ENCODE measurements at regions not wholly inside any gene's neighbourhood (a gene's known extent, or its start where the extent isn't known, plus 50 kb on each side); places are given as distances from the start of the nearest gene placed in this dataset.

GRCh38 chr2:14336759-14337382 lies 295.6 kb upstream of the LRATD1 start:
- DNase-seq (ENCODE audit: low read depth in 3 of 3), result no peak

DNA sequence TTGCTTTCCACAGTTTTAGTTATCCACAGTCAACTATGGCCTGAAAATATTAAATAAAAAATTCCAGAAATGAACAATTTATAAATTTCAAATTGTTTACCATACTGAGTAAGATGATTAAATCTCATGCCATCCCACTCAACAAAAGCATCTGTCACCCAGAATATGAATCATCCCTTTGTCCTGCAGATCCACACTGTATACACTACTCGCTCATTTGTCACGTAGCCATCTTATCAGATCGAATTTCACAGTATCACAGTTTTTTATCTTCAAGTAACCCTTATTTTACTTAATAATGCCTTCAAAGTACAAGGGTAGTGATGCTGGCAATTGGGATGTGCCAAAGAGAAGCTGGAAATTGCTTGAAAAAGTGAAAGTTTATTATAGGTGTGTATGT lies 291.8 kb upstream of the LRATD1 start:
- no peak for DNase-seq (ENCODE audit: low read depth in 3 of 3)

- DNase-seq (ENCODE audit: low read depth in 3 of 3), result no peak
Observed at GRCh38 chr2:14342313-14342712, 290.2 kb upstream of the LRATD1 start.

DNA sequence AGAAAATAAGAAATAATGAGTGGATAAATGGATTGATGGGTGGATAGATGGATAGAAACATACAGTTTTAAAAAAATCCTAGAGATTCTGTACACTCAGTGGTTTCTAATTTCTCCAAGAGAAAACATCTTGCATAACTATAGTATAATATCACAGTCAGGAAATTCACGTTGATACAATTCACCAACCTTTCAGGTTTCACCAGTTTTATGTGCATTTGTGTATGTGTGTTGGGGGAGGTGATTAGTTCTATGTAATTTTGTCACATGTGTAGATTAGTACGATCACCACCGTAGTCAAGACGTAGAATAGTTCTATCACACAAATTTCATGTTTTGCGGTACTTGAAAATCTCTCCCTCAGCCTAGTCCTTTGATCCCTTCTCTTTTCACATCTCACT lies 288.2 kb upstream of the LRATD1 start:
- no peak for DNase-seq (ENCODE audit: low read depth in 3 of 3)

GRCh38 chr2:14348247-14348646 lies 284.3 kb upstream of the LRATD1 start:
- no peak for DNase-seq (ENCODE audit: low read depth in 3 of 3)

- no peak for DNase-seq (ENCODE audit: low read depth in 3 of 3)
Observed at GRCh38 chr2:14350856-14351255, 281.7 kb upstream of the LRATD1 start.

GRCh38 chr2:14352067-14352466 lies 280.4 kb upstream of the LRATD1 start:
- DNase-seq (ENCODE audit: low read depth in 3 of 3), result no peak

- no peak for DNase-seq (ENCODE audit: low read depth in 3 of 3)
Observed at GRCh38 chr2:14354231-14354630, 278.3 kb upstream of the LRATD1 start.

- no peak for DNase-seq (ENCODE audit: low read depth in 3 of 3)
Observed at GRCh38 chr2:14355102-14355501, 277.4 kb upstream of the LRATD1 start.

GRCh38 chr2:14358339-14358738 lies 274.2 kb upstream of the LRATD1 start:
- no peak for DNase-seq (ENCODE audit: low read depth in 3 of 3)

- no peak for DNase-seq (ENCODE audit: low read depth in 3 of 3)
Observed at GRCh38 chr2:14358774-14359173, 273.7 kb upstream of the LRATD1 start.

- no peak for DNase-seq (ENCODE audit: low read depth in 3 of 3)
Observed at GRCh38 chr2:14363137-14363536, 269.4 kb upstream of the LRATD1 start.

- DNase-seq (ENCODE audit: low read depth in 3 of 3), result no peak
Observed at GRCh38 chr2:14363976-14364375, 268.5 kb upstream of the LRATD1 start.

DNA sequence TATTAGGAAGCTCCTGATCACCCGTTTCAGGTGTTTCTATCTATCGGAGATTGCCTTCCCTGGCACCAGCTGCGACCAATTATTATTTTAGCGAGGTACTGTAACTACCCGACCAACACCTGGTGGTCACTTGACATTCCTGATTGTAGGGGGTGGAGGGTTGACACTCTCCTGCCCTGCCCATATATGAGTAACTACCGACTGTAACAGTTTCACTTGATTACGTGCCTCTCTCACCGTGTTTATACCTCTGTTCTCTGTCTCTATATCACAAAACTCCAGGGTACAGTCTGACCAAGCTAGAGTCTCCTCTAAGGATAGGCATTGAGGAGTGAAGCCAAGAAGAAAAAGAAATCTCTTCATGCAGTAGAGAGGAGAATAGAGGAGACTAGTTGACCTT lies 268.0 kb upstream of the LRATD1 start:
- DNase-seq (ENCODE audit: low read depth in 3 of 3), result no peak

DNA sequence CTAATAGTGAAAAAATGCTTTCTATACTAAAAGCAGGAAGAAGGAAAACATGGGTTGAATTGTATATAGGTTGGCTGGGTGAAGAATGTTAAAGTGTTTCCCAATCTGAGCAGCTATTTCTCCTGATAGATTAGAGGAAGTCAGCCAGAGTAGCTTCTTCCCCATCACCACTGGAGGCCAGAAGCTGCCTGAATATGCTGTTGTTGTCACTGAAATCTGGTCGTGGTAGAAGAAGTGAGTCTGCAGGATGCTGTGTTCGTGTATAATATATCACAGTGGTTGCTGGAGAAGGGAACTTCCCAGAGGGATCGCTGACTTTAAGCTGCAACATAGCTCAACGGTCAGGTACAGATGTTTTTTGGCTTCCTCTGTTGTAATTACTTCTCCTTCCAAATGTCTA lies 247.5 kb upstream of the LRATD1 start:
- no peak for DNase-seq (ENCODE audit: low read depth in 3 of 3)

DNA sequence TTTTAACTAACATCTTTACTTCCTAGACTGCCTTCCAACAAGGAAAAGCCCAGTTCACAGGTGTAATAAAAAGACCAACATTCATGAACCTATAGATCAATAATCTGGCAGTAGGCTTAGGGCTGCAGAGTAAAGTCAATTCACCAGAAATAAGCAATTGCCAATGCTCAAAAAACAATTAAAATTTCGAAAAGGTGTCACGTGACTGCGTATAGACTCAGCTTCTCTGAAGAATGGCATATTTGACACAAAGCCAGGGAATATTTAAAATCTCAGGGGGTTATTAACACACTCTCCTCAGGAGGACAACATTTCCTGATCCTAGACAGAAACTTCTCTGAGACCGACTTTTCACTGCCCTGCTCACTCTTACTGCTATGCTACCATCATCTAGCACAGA lies 245.2 kb upstream of the LRATD1 start:
- no peak for DNase-seq (ENCODE audit: low read depth in 3 of 3)

DNA sequence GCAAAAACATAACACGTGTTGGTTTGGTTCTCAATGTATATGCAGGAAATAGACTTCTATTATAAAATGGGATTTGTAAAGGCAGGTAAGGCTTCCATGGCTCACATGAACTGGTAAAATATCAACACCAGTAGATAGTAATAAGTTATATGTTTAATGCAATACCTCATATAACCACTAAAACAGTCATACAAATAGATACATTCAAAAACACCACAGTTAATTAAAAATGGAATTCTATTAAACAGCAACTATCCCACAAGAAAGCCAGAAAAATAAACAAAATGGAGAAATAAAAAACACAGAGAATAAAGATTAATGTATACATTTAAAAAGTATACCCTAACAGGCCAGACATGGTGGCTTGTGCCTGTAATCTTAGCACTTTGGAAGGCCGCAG lies 243.8 kb upstream of the LRATD1 start:
- no peak for DNase-seq (ENCODE audit: low read depth in 3 of 3)

GRCh38 chr2:14396533-14397083 lies 235.9 kb upstream of the LRATD1 start:
- DNase-seq (ENCODE audit: low read depth in 3 of 3), result no peak

DNA sequence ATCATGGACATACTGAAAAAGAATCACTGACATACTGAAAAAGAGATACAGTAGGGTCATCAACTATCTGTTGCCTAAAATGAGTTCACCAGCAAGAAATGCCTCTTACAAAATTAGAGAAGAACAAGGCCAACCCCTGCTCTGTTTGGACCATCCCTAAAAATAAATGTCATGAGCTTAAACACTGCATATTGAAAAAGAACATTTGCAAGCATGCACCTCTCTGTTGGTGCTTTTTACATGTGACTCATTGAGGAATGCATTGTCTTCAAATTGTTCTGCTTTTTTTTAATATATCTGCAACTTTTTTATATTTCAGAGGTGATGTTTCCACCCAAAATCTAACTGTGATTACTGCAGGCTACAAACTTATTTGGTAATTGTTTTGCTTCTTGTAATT lies 233.9 kb upstream of the LRATD1 start:
- DNase-seq (ENCODE audit: low read depth in 3 of 3), result no peak

DNA sequence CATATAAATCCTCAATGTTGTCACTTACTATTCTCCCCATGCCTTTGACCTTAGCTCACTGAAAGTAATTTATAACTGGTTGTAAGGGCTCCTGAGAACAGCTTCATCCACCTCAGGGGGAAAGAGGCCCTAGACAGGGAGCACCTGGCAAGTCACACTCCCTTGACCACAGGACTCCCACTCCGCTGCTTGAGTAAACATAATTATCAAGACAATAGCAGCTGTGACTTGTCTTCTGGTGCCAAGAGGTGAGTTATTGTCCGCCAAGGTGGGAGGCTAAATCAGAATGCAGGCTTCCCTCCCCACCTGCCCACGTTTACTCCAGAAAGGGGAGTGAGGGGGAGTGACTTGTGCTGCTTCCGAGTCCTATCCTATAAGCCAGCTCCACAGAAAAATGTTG lies 230.6 kb upstream of the LRATD1 start:
- no peak for DNase-seq (ENCODE audit: low read depth in 3 of 3)

DNA sequence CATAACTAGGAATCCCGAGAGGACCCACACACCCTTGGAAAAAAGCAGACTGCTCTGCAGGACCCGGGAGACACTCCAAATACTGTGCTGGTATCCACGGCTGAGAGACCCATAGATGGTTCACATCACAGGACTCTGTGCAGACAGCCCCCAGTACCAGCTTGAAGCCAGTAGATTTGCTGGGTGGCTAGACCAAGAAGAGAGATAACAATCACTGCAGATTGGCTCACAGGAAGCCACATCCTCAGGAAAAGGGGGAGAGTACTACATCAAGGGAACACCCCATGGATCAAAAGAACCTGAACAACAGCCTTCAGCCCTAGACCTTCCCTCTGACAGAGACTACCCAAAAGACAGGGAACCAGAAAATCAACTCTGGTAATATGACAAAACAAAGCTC lies 223.8 kb upstream of the LRATD1 start:
- DNase-seq (ENCODE audit: low read depth in 3 of 3), result no peak

DNA sequence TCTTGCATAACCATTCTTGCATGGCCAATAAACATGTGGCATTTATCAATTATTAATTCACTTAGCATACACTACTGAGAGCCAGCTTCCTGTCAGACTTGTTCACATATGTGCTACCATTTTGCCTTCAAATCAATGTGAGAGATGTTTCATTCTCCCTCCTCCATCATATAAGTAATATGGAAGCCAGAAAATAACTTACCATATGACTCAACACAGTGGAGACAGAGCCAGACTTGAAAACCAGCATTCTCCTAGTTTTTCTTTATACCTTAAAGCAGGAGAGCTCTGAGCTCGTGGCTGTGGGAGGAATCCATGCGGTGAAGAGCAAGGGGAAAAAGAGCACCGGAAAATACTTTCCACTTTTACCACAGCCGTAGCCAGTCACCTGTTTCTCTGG lies 215.0 kb upstream of the LRATD1 start:
- no peak for DNase-seq (ENCODE audit: low read depth in 3 of 3)

- no peak for DNase-seq (ENCODE audit: low read depth in 3 of 3)
Observed at GRCh38 chr2:14418115-14418514, 214.4 kb upstream of the LRATD1 start.

DNA sequence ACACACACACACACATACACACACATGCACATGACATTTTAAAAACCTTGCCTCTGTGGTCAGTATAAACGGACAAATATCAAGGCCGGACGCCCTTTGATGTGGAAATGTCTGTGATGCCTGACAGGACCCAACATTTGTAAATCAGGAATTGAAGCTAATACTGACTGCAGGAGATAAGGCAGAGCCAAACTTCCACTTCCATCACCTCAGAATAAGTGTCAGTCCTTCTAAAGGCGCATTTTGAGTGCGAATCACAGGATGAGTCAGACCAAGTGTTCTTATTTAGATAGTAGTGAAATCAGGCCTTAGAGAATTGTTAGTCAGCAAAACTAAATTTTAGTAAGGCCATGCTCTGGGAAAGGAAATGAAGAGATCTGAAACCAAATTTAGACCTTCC lies 211.7 kb upstream of the LRATD1 start:
- DNase-seq (ENCODE audit: low read depth in 3 of 3), result no peak
